Esophagus muscularis mucosa (tissue), 3 donors: ENCODE measurements at regions not wholly inside any gene's neighbourhood (a gene's known extent, or its start where the extent isn't known, plus 50 kb on each side); places are given as distances from the start of the nearest gene placed in this dataset.

Source experiments
- CTCF ChIP-seq, 3 experiments: fragments of 200-600 bp in 2 of 3; fragments of 450-650 bp in 1 of 3; sonication (generic) in 2 of 3; IDR thresholded peaks; one replicate each; pipeline ENCODE4 v1.5.1; 2017 to 2019; ENCODE audit warnings: antibody characterized with exemption in 3 of 3, mild to moderate bottlenecking in 2 of 3, moderate library complexity in 1 of 3
- POLR2AphosphoS5 ChIP-seq, 2 donors: sonication (generic); formaldehyde crosslinking; IDR thresholded peaks; one replicate each; pipeline ENCODE4 v1.6.1; 2017; ENCODE audit warnings: antibody characterized with exemption in 2 of 2

- TF ChIP-seq CTCF (IDR thresholded peaks at IDR 0.05) (no peak), POLR2AphosphoS5 (IDR thresholded peaks at IDR 0.05) (no peak)
These were observed 407.4 kb upstream of the NR3C2 start for GRCh38 chr4:148849581-148849980.
